ENCODE measurements at regions not wholly inside any gene's neighbourhood (a gene's known extent, or its start where the extent isn't known, plus 50 kb on each side); places are given as distances from the start of the nearest gene placed in this dataset.

GRCh38 chr11:11148104-11148509 lies 204.9 kb downstream of the CSNK2A3 start:
- peak in 8 of 11 donors; percentile 10 to 43 (median 27) for DNase-seq (ENCODE audit: extremely low read depth in 1 of 11, low read depth in 9 of 11, low spot score in 4 of 11)

- no peak for DNase-seq (ENCODE audit: extremely low read depth in 1 of 11, low read depth in 9 of 11, low spot score in 4 of 11)
These were observed 206.2 kb downstream of the CSNK2A3 start for GRCh38 chr11:11146830-11147229.

GRCh38 chr11:11143849-11144248 lies 209.2 kb downstream of the CSNK2A3 start:
- DNase-seq (ENCODE audit: extremely low read depth in 1 of 11, low read depth in 9 of 11, low spot score in 4 of 11): no peak

- no peak for DNase-seq (ENCODE audit: extremely low read depth in 1 of 11, low read depth in 9 of 11, low spot score in 4 of 11)
These were observed 210.6 kb downstream of the CSNK2A3 start for GRCh38 chr11:11142430-11142829.

GRCh38 chr11:11141065-11141464 lies 212.0 kb downstream of the CSNK2A3 start:
- DNase-seq (ENCODE audit: extremely low read depth in 1 of 11, low read depth in 9 of 11, low spot score in 4 of 11): no peak

- no peak for DNase-seq (ENCODE audit: extremely low read depth in 1 of 11, low read depth in 9 of 11, low spot score in 4 of 11)
These were observed 212.5 kb downstream of the CSNK2A3 start for GRCh38 chr11:11140510-11140909.

- no peak for DNase-seq (ENCODE audit: extremely low read depth in 1 of 11, low read depth in 9 of 11, low spot score in 4 of 11)
These were observed 215.7 kb downstream of the CSNK2A3 start for GRCh38 chr11:11137339-11137738.

- DNase-seq (ENCODE audit: extremely low read depth in 1 of 11, low read depth in 9 of 11, low spot score in 4 of 11): no peak
These were observed 217.1 kb downstream of the CSNK2A3 start for GRCh38 chr11:11135820-11136476.

GRCh38 chr11:11129118-11129517 lies 223.9 kb downstream of the CSNK2A3 start:
- DNase-seq (ENCODE audit: extremely low read depth in 1 of 11, low read depth in 9 of 11, low spot score in 4 of 11): no peak

- DNase-seq (ENCODE audit: extremely low read depth in 1 of 11, low read depth in 9 of 11, low spot score in 4 of 11): no peak
These were observed 227.4 kb downstream of the CSNK2A3 start for GRCh38 chr11:11125618-11126017.

GRCh38 chr11:11122749-11123148 lies 230.3 kb downstream of the CSNK2A3 start:
- no peak for DNase-seq (ENCODE audit: extremely low read depth in 1 of 11, low read depth in 9 of 11, low spot score in 4 of 11)

- DNase-seq (ENCODE audit: extremely low read depth in 1 of 11, low read depth in 9 of 11, low spot score in 4 of 11): no peak
These were observed 233.1 kb downstream of the CSNK2A3 start for GRCh38 chr11:11119917-11120316.

GRCh38 chr11:11117730-11118129 lies 235.3 kb downstream of the CSNK2A3 start:
- no peak for DNase-seq (ENCODE audit: extremely low read depth in 1 of 11, low read depth in 9 of 11, low spot score in 4 of 11)

GRCh38 chr11:11115475-11115874 lies 237.6 kb downstream of the CSNK2A3 start:
- no peak for DNase-seq (ENCODE audit: extremely low read depth in 1 of 11, low read depth in 9 of 11, low spot score in 4 of 11)

- DNase-seq (ENCODE audit: extremely low read depth in 1 of 11, low read depth in 9 of 11, low spot score in 4 of 11): no peak
These were observed 239.4 kb downstream of the CSNK2A3 start for GRCh38 chr11:11113626-11114025.

GRCh38 chr11:11108026-11108425 lies 245.0 kb downstream of the CSNK2A3 start:
- DNase-seq (ENCODE audit: extremely low read depth in 1 of 11, low read depth in 9 of 11, low spot score in 4 of 11): no peak

- DNase-seq (ENCODE audit: extremely low read depth in 1 of 11, low read depth in 9 of 11, low spot score in 4 of 11): no peak
These were observed 245.8 kb downstream of the CSNK2A3 start for GRCh38 chr11:11107076-11107723.

GRCh38 chr11:11105361-11105760 lies 247.5 kb upstream of the ZBED5 start:
- no peak for DNase-seq (ENCODE audit: extremely low read depth in 1 of 11, low read depth in 9 of 11, low spot score in 4 of 11)

- no peak for DNase-seq (ENCODE audit: extremely low read depth in 1 of 11, low read depth in 9 of 11, low spot score in 4 of 11)
These were observed 238.2 kb upstream of the ZBED5 start for GRCh38 chr11:11095831-11096723.

- no peak for DNase-seq (ENCODE audit: extremely low read depth in 1 of 11, low read depth in 9 of 11, low spot score in 4 of 11)
These were observed 232.6 kb upstream of the ZBED5 start for GRCh38 chr11:11090495-11090894.
